Liver (tissue), 7 donors: ENCODE measurements at regions not wholly inside any gene's neighbourhood (a gene's known extent, or its start where the extent isn't known, plus 50 kb on each side); places are given as distances from the start of the nearest gene placed in this dataset.

Experiments
- DNase-seq: peaks from one replicate; pipeline ENCODE4 v3.0.0-alpha.2; 2017; ENCODE audit warnings: low spot score
- H3K27ac ChIP-seq, 2 donors: one replicate each; pipeline ENCODE4 v1.7.0; 2013; ENCODE audit warnings: inconsistent platforms in 2 of 2, low read length in 2 of 2, control low read depth in 1 of 2, low read depth in 1 of 2, mild to moderate bottlenecking in 1 of 2
- H3K27me3 ChIP-seq, 4 donors: one replicate each; pipeline versions ENCODE4 v1.6.1 to v1.7.0; 2013; ENCODE audit warnings: low read length in 3 of 4, inconsistent platforms in 1 of 4, mild to moderate bottlenecking in 1 of 4, moderate library complexity in 1 of 4; ENCODE audit not compliant: control insufficient read depth in 4 of 4, insufficient read depth in 4 of 4
- H3K36me3 ChIP-seq, 4 donors: one replicate each; pipeline versions ENCODE4 v1.6.1 to v1.7.0; 2013; ENCODE audit warnings: low read length in 3 of 4, mild to moderate bottlenecking in 3 of 4, low read depth in 1 of 4, moderate library complexity in 1 of 4; ENCODE audit not compliant: control insufficient read depth in 4 of 4, insufficient read depth in 3 of 4
- H3K4me1 ChIP-seq, 4 donors: one replicate each; pipeline versions ENCODE4 v1.6.1 to v1.7.0; 2013; ENCODE audit warnings: low read length in 3 of 4, mild to moderate bottlenecking in 3 of 4, moderate library complexity in 1 of 4; ENCODE audit not compliant: control insufficient read depth in 4 of 4, insufficient read depth in 4 of 4
- H3K4me3 ChIP-seq, 3 donors: one replicate each; pipeline versions ENCODE4 v1.6.1 to v1.7.0; 2013; ENCODE audit warnings: low read length in 3 of 3, control low read depth in 1 of 3, low read depth in 1 of 3, mild to moderate bottlenecking in 1 of 3
- H3K9ac ChIP-seq, 2 donors: one replicate each; pipeline ENCODE4 v1.7.0; 2013; ENCODE audit warnings: low read length in 2 of 2, mild to moderate bottlenecking in 2 of 2, moderate library complexity in 2 of 2, control low read depth in 1 of 2, low read depth in 1 of 2
- H3K9me3 ChIP-seq, 4 donors: one replicate each; pipeline versions ENCODE4 v1.6.1 to v1.7.0; 2013; ENCODE audit warnings: low read length in 3 of 4; ENCODE audit not compliant: control insufficient read depth in 4 of 4
- EGR1 ChIP-seq, 2 donors: IDR thresholded peaks; 2 replicates each; pipeline ENCODE4 v1.6.1; 2016 to 2018; ENCODE audit warnings: antibody characterized with exemption in 2 of 2, low read depth in 2 of 2
- FOXA1 ChIP-seq: IDR thresholded peaks from 2 replicates; pipeline ENCODE4 v1.6.1; 2016; ENCODE audit warnings: antibody characterized with exemption
- FOXA2 ChIP-seq: IDR thresholded peaks from 2 replicates; pipeline ENCODE4 v1.6.1; 2016; ENCODE audit warnings: antibody characterized with exemption
- GABPA ChIP-seq, 2 donors: IDR thresholded peaks in 1 of 2; conservative IDR thresholded peaks in 1 of 2; 2 replicates each; pipeline ENCODE4 v1.6.1; 2016; ENCODE audit warnings: antibody characterized with exemption in 2 of 2, mild to moderate bottlenecking in 1 of 2, moderate library complexity in 1 of 2
- HNF4A ChIP-seq, 2 donors: conservative IDR thresholded peaks; 2 replicates each; pipeline ENCODE4 v1.6.1; 2016; ENCODE audit warnings: antibody characterized with exemption in 2 of 2, mild to moderate bottlenecking in 2 of 2
- HNF4G ChIP-seq: IDR thresholded peaks from 2 replicates; pipeline ENCODE4 v1.6.1; 2016; ENCODE audit warnings: antibody characterized with exemption
- JUND ChIP-seq, 2 donors: IDR thresholded peaks; 2 replicates each; pipeline ENCODE4 v1.6.1; 2016; ENCODE audit warnings: antibody characterized with exemption in 2 of 2
- NR2F2 ChIP-seq: IDR thresholded peaks from 2 replicates; pipeline ENCODE4 v1.6.1; 2016; ENCODE audit warnings: antibody characterized with exemption
- RAD21 ChIP-seq, 2 donors: IDR thresholded peaks; 2 replicates each; pipeline ENCODE4 v1.6.1; 2016; ENCODE audit warnings: antibody characterized with exemption in 2 of 2, mild to moderate bottlenecking in 2 of 2
- RXRA ChIP-seq, 2 donors: IDR thresholded peaks; 2 replicates each; pipeline ENCODE4 v1.6.1; 2017 to 2018; ENCODE audit warnings: antibody characterized with exemption in 2 of 2, mild to moderate bottlenecking in 1 of 2
- SP1 ChIP-seq: IDR thresholded peaks from 2 replicates; pipeline ENCODE4 v1.6.1; 2018; ENCODE audit warnings: antibody characterized with exemption, mild to moderate bottlenecking
- YY1 ChIP-seq: IDR thresholded peaks from 2 replicates; pipeline ENCODE4 v1.6.1; 2016; ENCODE audit warnings: antibody characterized with exemption, mild to moderate bottlenecking
- WGBS: extraction: QIAGEN DNeasy Blood & Tissue Kit; methylation state at CpG from one replicate; pipeline ENCODE4 v1.1.7; 2013; 5-methylcytosine and 5-hydroxymethylcytosine counted together
- TF ChIP-seq, protein P1 (sequence below): IDR thresholded peaks from 2 replicates; pipeline ENCODE4 v1.6.1; 2016; ENCODE audit warnings: antibody characterized with exemption, mild to moderate bottlenecking
- TF ChIP-seq, protein P2 (sequence below): IDR thresholded peaks from 2 replicates; pipeline ENCODE4 v1.6.1; 2016; ENCODE audit warnings: antibody characterized with exemption
- TF ChIP-seq, protein P3 (sequence below): IDR thresholded peaks from 2 replicates; pipeline ENCODE4 v1.6.1; 2016; ENCODE audit warnings: antibody characterized with exemption
- TF ChIP-seq, protein P4 (sequence below): IDR thresholded peaks from 2 replicates; pipeline ENCODE4 v1.6.1; 2016; ENCODE audit warnings: antibody characterized with exemption
- donor health status: healthy.
- donor health status: healthy.
- donor health status: healthy.
- donor health status: healthy.

DNA sequence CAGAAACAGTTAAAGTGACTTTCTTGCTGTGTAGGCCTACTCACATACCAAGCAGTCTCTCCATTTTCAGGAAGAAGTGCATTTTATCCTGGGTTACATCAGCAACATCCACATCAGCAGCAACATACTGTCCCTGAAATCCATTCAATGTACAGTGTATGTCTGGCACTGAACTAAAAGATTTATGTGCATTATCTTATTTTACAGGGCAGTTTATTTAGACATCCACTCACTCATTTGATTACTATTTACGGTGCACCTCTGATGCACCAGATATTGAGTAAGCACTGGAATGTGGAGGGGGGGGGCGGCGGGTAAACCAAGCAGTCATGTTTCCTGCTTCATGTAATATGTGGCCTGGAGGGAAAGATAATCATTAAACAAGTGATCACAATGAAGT is 1128.2 kb downstream of the BCL11A start:
- no peaks in the 10 kb centered on the region for H3K27me3 ChIP-seq
- H3K9ac ChIP-seq, result no peak overlapping the region
- TF ChIP-seq JUND (IDR thresholded peaks at IDR 0.05) (no peak), FOXA1 (no peak), SP1 (no peak), GABPA (IDR thresholded peaks at IDR 0.05 in 1 of 2, conservative IDR thresholded peaks at IDR 0.05 in 1 of 2) (no peak), RXRA (IDR thresholded peaks at IDR 0.05) (no peak), FOXA2 (no peak), EGR1 (IDR thresholded peaks at IDR 0.05; ENCODE audit: low read depth in 2 of 2) (no peak)
- TF ChIP-seq, protein P1, sequence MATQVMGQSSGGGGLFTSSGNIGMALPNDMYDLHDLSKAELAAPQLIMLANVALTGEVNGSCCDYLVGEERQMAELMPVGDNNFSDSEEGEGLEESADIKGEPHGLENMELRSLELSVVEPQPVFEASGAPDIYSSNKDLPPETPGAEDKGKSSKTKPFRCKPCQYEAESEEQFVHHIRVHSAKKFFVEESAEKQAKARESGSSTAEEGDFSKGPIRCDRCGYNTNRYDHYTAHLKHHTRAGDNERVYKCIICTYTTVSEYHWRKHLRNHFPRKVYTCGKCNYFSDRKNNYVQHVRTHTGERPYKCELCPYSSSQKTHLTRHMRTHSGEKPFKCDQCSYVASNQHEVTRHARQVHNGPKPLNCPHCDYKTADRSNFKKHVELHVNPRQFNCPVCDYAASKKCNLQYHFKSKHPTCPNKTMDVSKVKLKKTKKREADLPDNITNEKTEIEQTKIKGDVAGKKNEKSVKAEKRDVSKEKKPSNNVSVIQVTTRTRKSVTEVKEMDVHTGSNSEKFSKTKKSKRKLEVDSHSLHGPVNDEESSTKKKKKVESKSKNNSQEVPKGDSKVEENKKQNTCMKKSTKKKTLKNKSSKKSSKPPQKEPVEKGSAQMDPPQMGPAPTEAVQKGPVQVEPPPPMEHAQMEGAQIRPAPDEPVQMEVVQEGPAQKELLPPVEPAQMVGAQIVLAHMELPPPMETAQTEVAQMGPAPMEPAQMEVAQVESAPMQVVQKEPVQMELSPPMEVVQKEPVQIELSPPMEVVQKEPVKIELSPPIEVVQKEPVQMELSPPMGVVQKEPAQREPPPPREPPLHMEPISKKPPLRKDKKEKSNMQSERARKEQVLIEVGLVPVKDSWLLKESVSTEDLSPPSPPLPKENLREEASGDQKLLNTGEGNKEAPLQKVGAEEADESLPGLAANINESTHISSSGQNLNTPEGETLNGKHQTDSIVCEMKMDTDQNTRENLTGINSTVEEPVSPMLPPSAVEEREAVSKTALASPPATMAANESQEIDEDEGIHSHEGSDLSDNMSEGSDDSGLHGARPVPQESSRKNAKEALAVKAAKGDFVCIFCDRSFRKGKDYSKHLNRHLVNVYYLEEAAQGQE, result no peak
- TF ChIP-seq, protein P2, sequence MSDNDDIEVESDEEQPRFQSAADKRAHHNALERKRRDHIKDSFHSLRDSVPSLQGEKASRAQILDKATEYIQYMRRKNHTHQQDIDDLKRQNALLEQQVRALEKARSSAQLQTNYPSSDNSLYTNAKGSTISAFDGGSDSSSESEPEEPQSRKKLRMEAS, result no peak
- TF ChIP-seq, protein P3, sequence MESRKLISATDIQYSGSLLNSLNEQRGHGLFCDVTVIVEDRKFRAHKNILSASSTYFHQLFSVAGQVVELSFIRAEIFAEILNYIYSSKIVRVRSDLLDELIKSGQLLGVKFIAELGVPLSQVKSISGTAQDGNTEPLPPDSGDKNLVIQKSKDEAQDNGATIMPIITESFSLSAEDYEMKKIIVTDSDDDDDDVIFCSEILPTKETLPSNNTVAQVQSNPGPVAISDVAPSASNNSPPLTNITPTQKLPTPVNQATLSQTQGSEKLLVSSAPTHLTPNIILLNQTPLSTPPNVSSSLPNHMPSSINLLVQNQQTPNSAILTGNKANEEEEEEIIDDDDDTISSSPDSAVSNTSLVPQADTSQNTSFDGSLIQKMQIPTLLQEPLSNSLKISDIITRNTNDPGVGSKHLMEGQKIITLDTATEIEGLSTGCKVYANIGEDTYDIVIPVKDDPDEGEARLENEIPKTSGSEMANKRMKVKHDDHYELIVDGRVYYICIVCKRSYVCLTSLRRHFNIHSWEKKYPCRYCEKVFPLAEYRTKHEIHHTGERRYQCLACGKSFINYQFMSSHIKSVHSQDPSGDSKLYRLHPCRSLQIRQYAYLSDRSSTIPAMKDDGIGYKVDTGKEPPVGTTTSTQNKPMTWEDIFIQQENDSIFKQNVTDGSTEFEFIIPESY, result no peak
- H3K4me3 ChIP-seq, result no peak overlapping the region
- no peaks in the 10 kb centered on the region for H3K36me3 ChIP-seq
- no peaks in the 10 kb centered on the region for H3K4me1 ChIP-seq
- no peak for DNase-seq
- H3K9me3 ChIP-seq, result no peaks in the 10 kb centered on the region
- 52% methylated on average over 3 of the region's 3 CpGs for WGBS
- H3K27ac ChIP-seq, result no peak overlapping the region

DNA sequence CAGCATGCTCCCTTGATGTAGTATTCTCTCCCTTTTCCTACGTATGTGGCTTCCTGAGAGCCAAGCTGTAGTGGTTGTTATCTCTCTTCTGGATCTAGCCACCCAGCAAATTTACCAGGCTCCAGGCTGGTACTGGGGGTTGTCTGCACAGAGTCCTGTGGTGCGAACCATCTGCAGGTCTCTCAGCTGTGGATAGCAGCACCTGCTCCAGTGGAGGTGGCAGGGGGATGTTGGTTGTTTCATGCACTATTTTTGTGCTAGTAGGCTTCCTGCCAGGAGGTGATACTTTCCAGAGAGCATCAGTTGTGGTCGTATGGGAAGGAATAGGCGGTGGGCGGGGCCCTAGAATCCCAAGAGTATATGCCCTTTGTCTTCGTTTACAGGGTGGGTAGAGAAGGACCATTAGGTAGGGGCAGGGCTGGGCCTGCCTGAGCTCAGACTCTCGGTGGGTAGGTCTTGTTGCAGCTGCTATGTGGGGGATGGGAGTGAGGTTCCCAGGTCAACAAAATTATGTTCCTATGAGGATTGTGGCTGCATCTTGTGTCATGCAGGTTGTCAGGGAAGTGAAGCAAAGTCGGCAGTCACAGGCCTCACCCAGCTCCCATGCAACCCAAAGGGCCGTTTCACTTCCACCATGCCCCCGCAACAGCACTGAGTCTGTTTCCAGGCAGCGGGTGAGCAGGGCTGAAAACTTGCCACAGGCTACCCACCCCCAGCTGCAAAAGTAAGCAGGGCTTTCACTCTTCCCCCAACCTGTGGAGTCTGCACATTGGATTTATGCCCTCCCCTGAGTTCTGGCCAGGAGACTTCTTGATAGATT is 1139.5 kb downstream of the BCL11A start:
- peaks cover 0 to 12% (median 3%) of the 10 kb centered on the region in 4 donors for H3K9me3 ChIP-seq
- no peaks in the 10 kb centered on the region for H3K36me3 ChIP-seq
- no peak overlapping the region for H3K4me3 ChIP-seq
- H3K9ac ChIP-seq, result no peak overlapping the region
- no peak for DNase-seq
- WGBS, result 64% methylated on average over 11 of the region's 11 CpGs
- H3K27ac ChIP-seq, result no peak overlapping the region
- no peaks in the 10 kb centered on the region for H3K4me1 ChIP-seq
- no peaks in the 10 kb centered on the region for H3K27me3 ChIP-seq
- TF ChIP-seq NR2F2 (no peak), RXRA (IDR thresholded peaks at IDR 0.05) (no peak), GABPA (IDR thresholded peaks at IDR 0.05 in 1 of 2, conservative IDR thresholded peaks at IDR 0.05 in 1 of 2) (no peak), EGR1 (IDR thresholded peaks at IDR 0.05; ENCODE audit: low read depth in 2 of 2) (no peak), FOXA2 (no peak), HNF4A (conservative IDR thresholded peaks at IDR 0.05) (no peak), SP1 (no peak), FOXA1 (no peak), HNF4G (no peak), YY1 (no peak), RAD21 (IDR thresholded peaks at IDR 0.05) (no peak)
- TF ChIP-seq, protein P2, result no peak
- TF ChIP-seq, protein P4, sequence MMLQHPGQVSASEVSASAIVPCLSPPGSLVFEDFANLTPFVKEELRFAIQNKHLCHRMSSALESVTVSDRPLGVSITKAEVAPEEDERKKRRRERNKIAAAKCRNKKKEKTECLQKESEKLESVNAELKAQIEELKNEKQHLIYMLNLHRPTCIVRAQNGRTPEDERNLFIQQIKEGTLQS, result no peak
- TF ChIP-seq, protein P1, result no peak
- TF ChIP-seq, protein P3, result no peak
